GM18873 (cell line): ENCODE measurements at regions not wholly inside any gene's neighbourhood (a gene's known extent, or its start where the extent isn't known, plus 50 kb on each side); places are given as distances from the start of the nearest gene placed in this dataset.

Source experiments
- ATAC-seq: cut with Tn5 transposase; IDR thresholded peaks from one replicate; pipeline ENCODE4 v1.9.1; 2021; ENCODE audit warnings: mild to moderate bottlenecking, moderate library complexity, moderate number of reproducible peaks; ENCODE audit not compliant: unreplicated experiment, low FRiP score

GRCh38 chr2:12795851-12796250 lies 79.1 kb downstream of the TRIB2 start:
- no peak for ATAC-seq

- ATAC-seq = no peak
These were observed 79.9 kb downstream of the TRIB2 start for GRCh38 chr2:12796657-12797056.

- ATAC-seq = no peak
These were observed 81.1 kb downstream of the TRIB2 start for GRCh38 chr2:12797815-12798214.

DNA sequence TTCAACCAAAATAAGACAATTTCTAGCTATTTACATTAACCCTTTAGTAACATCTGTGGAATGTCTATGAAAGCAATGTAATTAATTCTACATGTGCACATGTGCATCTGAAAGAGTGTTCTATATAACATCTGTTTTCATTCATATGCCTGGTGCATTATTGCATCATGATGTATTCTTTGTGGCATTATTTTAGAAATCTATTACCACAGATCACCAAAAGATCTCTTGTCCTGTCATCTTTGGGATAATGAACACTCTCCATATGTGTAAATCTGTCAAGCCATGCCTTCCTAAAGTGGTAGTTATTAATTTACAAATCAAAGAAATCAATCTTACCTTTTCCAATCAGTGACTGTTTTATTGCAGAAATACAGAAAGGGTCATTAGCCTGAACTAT lies 86.9 kb downstream of the TRIB2 start:
- no peak for ATAC-seq

- ATAC-seq = no peak
These were observed 87.5 kb downstream of the TRIB2 start for GRCh38 chr2:12804091-12804856.

DNA sequence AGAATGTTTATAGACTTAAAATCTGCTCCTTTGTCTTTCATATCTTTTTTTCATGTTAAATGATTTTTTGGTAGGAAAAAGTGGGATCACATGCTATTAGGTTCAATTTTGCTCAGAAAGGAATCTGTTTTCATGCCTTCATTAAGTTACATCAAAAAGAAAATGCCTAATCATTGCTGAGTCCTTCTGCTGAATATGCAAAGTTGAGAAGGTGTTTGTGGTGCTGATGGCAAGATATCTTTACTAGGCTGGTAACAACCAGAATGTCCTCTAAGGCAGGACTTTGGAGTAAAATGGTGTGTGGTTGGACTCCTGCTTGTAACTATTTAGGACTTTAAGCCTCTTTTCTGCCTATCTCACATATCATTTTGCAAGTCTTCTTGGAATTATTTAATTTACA lies 88.3 kb downstream of the TRIB2 start:
- no peak for ATAC-seq

DNA sequence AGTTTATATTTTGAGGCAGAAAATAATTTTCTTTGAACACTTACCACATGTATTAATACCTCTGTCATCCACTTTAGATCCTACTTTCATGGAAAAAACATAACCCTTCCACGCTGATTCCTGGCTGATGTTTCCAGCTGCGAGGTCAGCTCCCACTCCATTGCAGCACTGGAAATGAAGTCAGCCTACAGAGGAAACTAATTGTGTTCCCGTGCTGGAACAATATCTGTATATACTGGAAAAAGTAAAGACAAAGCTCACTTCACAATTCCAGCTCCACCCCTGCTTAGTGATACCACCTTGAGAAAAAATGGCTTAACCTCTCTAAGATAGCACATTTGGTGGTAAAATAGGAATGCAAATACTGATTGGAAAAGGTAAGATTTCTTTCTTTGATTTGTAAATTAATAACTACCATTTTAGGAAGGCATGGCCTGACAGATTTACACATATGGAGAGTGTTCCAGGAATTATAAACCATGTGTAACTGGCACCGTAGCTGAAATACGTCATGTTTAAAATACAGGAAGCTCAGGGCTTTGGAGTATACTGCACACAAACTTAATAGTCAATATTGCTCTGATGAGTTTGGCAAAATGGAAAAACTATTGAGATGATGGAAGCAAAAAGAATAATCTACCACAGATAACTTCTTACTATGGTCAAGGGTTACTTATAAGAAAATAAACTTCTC lies 90.0 kb downstream of the TRIB2 start:
- ATAC-seq = no peak

GRCh38 chr2:12807907-12808810 lies 91.4 kb downstream of the TRIB2 start:
- no peak for ATAC-seq

DNA sequence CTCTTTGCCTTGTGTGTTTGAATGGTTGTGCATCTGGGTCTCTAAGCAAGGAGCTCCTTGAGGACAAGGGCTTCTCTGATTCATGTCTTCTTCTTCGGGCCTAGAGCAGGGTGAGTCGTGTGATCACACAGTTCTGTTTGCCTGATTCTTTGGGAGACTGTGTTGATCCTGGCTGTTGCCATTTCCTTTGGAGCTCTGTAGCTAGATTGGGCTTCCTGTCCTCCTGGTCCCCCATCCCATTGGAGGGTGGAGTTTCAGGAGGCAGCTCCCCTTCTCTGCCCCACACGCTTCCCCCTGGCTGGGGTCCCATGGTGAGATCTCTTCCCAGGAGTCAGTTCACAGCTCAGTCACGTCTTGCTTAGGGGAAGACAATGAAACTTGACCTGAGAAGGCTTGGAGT lies 92.8 kb downstream of the TRIB2 start:
- no peak for ATAC-seq

DNA sequence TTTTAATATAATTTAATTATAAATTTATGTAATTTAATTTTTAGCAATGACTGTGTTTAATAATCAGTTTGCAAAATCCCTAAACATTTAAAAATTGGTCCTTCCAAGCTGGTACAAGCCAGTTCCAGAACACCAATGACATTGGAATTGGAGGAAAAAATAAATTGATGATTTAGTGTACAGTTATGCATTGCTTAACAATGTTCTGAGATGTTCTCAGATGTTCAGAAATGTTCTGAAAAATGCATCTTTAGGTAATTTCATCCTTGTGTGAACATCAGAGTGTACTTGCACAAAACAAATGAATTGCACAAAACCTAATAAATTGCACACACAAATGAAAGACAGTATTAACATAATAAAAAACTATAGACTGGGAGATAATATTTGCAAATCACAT lies 95.2 kb downstream of the TRIB2 start:
- no peak for ATAC-seq

DNA sequence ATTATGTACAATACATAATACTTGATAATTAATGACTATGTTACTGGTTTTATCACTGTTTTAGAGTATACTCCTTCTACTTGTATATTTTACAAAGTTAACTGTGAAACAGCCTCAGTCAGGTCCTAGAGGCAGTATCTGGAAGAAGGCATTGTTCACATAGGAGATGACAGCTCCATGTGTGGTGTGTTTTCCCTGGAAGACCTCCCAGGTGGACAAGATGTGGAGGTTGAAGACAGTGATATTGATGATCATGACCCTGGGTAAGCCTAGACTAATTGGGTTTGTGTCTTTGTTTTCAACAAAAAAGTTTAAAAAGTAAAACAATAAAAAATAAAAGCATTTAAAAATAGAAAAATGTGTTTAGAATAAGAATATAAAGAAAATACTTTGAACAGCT lies 96.4 kb downstream of the TRIB2 start:
- no peak for ATAC-seq

GRCh38 chr2:12816379-12817306 lies 99.9 kb downstream of the TRIB2 start:
- ATAC-seq = no peak

GRCh38 chr2:12817870-12818269 lies 101.1 kb downstream of the TRIB2 start:
- ATAC-seq = no peak

DNA sequence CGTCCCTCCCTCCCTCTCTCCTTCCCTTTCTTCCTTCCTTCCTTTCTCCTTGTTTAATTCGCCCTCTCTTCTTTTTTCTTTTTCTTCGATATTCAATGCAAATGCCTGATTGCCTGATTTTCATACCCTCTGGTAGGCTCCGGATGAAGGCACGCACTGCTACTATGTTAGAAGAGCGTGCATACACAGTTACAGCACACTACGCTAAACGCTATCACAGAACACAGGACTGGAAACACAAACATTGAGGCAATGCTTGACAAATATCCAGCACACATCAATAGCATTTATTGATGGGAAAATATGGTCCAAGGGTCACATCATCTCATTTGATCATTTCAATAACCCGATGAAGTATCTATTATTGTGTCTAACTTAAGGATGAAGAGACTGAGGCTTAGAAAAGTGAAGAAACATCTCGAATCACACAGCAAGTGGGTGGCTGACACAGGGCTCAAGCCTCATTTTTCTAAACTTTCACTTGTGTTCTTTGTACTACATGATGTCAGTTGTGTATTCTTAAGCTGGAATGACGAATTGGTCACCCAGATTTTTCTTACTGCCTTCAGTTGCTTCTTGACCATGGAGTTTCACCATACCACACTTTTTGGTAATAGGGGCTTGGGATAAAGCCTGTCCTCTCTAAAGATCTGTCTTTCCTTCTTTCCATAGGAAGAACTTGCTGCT lies 101.8 kb downstream of the TRIB2 start:
- no peak for ATAC-seq

- ATAC-seq = no peak
These were observed 102.4 kb downstream of the TRIB2 start for GRCh38 chr2:12819103-12819475.

- ATAC-seq = no peak
These were observed 103.0 kb downstream of the TRIB2 start for GRCh38 chr2:12819721-12820120.

DNA sequence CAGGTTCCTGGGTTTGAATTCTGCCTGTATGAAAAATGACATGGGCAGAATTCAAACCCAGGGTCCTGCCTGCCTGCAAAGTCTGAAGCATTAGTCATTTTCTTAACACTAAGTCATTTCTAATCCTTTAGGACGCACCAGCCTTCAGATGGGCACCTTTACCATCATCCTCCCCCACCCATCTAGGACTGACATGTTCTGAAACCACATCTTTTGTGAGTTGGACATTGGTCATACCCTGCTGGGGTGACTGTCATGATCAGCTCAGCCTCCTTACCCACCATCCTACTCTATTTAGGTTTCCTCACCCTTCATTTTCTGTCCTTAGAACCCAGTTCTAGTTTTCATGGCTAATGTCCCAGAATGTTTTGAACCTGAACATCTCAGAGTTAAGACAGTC lies 104.9 kb downstream of the TRIB2 start:
- ATAC-seq = no peak

DNA sequence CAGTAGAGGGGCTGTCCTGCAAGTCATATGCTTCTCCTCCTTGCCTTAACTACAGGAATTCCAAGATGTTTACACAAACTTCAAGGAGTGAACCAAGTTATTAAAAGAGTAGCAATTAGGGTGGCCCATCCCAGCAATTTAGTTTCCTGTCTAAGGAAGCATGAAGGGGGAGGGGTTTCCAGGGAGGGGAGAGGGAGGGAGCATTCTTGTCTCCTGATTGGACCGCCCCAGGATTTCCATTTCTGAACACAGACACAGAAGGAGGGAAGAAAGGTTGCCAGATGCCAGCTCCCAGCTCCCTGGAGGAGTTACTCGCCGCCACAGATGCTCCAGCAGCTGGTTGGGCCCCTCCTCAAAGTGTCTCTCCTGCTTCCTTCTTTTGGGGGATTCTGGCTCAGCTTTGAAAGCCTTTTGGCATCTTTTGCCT lies 107.6 kb downstream of the TRIB2 start:
- no peak for ATAC-seq

DNA sequence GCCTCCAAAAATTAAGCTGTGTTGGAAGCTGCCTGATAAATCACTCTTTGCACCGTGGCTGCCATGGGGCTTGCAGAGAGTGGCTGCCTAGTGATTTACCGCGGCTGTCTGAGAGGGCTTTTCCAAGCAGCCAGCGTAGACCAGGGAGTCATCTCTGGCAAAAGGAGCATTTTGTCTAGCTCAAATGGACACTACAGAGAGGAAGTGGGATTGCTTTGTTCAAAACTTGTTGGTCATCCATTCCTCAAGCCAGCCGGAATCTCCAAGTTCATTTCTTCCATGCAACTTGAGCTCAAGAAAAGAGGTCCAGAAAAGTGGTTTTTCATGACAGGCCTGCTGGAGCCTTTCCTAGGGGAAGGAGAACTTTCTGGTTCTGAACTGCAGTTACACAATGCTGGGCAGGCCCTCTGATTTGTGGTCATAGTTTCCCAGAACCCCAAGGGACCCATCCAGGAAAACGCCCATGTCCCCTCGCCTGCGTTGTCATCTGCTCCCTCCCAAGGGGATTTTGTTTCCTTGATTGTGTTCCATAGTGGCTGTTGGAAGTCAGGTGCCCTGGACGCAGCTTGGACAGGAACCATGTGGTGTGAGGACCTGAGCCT lies 108.1 kb downstream of the TRIB2 start:
- no peak for ATAC-seq
